GM12878 (cell line): ENCODE measurements at regions not wholly inside any gene's neighbourhood (a gene's known extent, or its start where the extent isn't known, plus 50 kb on each side); places are given as distances from the start of the nearest gene placed in this dataset.
"Not testable (repeated sequence)": the region's sequence is repeated elsewhere in the genome, so short reads cannot be mapped to it uniquely, and the experiment has no call there.

ENCODE experiments used
- ATAC-seq: fragments of 200-7000 bp; cut with Tn5 transposase; 3 replicates; pipeline ENCODE4 v1.9.1; 2020; ENCODE audit warnings: mild to moderate bottlenecking, moderate library complexity
- BruUV-seq: library from RNA; stranded (reverse); fragments of 400-500 nt; replicated peaks from 2 replicates; lab custom pipeline; 2021; lab: Mats Ljungman, UMichigan
- CTCF ChIA-PET: fragments of 300-600 bp; sonication (Branson Sonifier 250); formaldehyde crosslinking; extraction: SDS; loops from one replicate; lab custom pipeline; 2021; ENCODE audit warnings: inconsistent platforms; lab: Yijun Ruan, JAX
- POLR2A ChIA-PET: fragments of 350-600 bp; formaldehyde crosslinking; extraction: SDS; loops from one replicate; lab custom pipeline; 2021; ENCODE audit warnings: inconsistent platforms; lab: Charles Lee
- RAD21 ChIA-PET: fragments of 300-600 bp; sonication (Branson Sonifier 250); formaldehyde crosslinking; loops from one replicate; lab custom pipeline; 2023; ENCODE audit warnings: antibody characterized with exemption; ENCODE audit not compliant: unreplicated experiment; lab: Charles Lee
- SMC1A ChIA-PET: fragments of 300-600 bp; sonication (Branson Sonifier 250); formaldehyde crosslinking; loops from one replicate; lab custom pipeline; 2023; ENCODE audit not compliant: unreplicated experiment, uncharacterized antibody; lab: Charles Lee
- DNase-seq: peaks from one replicate; pipeline ENCODE4 v3.0.0-alpha.2; 2011; ENCODE audit warnings: low read depth, low spot score
- FAIRE-seq: peaks from 3 replicates; lab custom pipeline; 2011; peaks lifted over from hg19 to GRCh38; lab: Jason Lieb, UNC
- H2AFZ ChIP-seq: 2 replicates; pipeline ENCODE4 v1.6.0; 2011; ENCODE audit warnings: low read depth, low read length, control low read depth; ENCODE audit not compliant: control insufficient read depth
- H3K27ac ChIP-seq: 2 replicates; pipeline ENCODE4 v1.5.1; 2011; ENCODE audit warnings: control low read depth; ENCODE audit not compliant: control insufficient read depth, insufficient read depth
- H3K27me3 ChIP-seq, 2 experiments: replicated peaks in 1 of 2; 2 replicates each; pipeline versions ENCODE4 v1.6.0 to v1.6.1; 2011; ENCODE audit warnings: low read length in 1 of 2; ENCODE audit not compliant: control insufficient read depth in 2 of 2, insufficient read depth in 2 of 2
- H3K36me3 ChIP-seq, 2 experiments: 2 replicates each; pipeline ENCODE4 v1.5.1; 2011; ENCODE audit warnings: low read length in 1 of 2; ENCODE audit not compliant: control insufficient read depth in 2 of 2, insufficient read depth in 2 of 2
- H3K4me1 ChIP-seq: 2 replicates; pipeline ENCODE4 v1.6.1; 2011; ENCODE audit warnings: mild to moderate bottlenecking, low read length, moderate library complexity, mixed read lengths; ENCODE audit not compliant: control insufficient read depth, insufficient read depth
- H3K4me2 ChIP-seq: 2 replicates; pipeline ENCODE4 v1.6.0; 2011; ENCODE audit warnings: control low read depth; ENCODE audit not compliant: control insufficient read depth, insufficient read depth
- H3K4me3 ChIP-seq: fragments of 200-600 bp; sonication (generic); 2 replicates; pipeline ENCODE4 v1.5.1; 2016
- H3K79me2 ChIP-seq: 2 replicates; pipeline ENCODE4 v1.6.0; 2011; ENCODE audit warnings: low read length; ENCODE audit not compliant: control insufficient read depth, insufficient read depth
- H3K9ac ChIP-seq: 2 replicates; pipeline ENCODE4 v1.8.0; 2011; ENCODE audit warnings: low read length, control low read depth, mixed read lengths; ENCODE audit not compliant: control insufficient read depth, insufficient read depth
- H3K9me3 ChIP-seq: replicated peaks from 3 replicates; pipeline ENCODE4 v1.5.1; 2011; ENCODE audit warnings: mild to moderate bottlenecking, low read length; ENCODE audit not compliant: control insufficient read depth, insufficient read depth
- H4K20me1 ChIP-seq: 2 replicates; pipeline ENCODE4 v1.6.0; 2011; ENCODE audit not compliant: control insufficient read depth, insufficient read depth
- BCL3 ChIP-seq: IDR thresholded peaks from 2 replicates; pipeline ENCODE4 v1.6.1; 2011; ENCODE audit warnings: borderline replicate concordance, low read depth, mild to moderate bottlenecking, moderate library complexity, low read length; ENCODE audit not compliant: insufficient read depth, poor library complexity, severe bottlenecking
- E2F8 ChIP-seq: fragments of 450-650 bp; IDR thresholded peaks from 2 replicates; pipeline ENCODE4 v1.6.1; 2018; ENCODE audit warnings: mild to moderate bottlenecking, low read depth, moderate library complexity; ENCODE audit not compliant: partially characterized antibody
- EGR1 ChIP-seq, 2 experiments: IDR thresholded peaks; 1 replicate in 1 of 2; 2 replicates in 1 of 2; pipeline ENCODE4 v1.6.1; 2011 to 2012; ENCODE audit warnings: low read depth in 2 of 2, low read length in 2 of 2, borderline replicate concordance in 1 of 2, mild to moderate bottlenecking in 1 of 2, moderate library complexity in 1 of 2
- NFXL1 ChIP-seq: fragments of 450-650 bp; IDR thresholded peaks from 2 replicates; pipeline ENCODE4 v1.6.1; 2017; ENCODE audit warnings: antibody characterized with exemption, mild to moderate bottlenecking, borderline replicate concordance
- PAX8 ChIP-seq: fragments of 450-650 bp; IDR thresholded peaks from 2 replicates; pipeline ENCODE4 v1.6.1; 2017; ENCODE audit warnings: mild to moderate bottlenecking, moderate library complexity
- PML ChIP-seq: IDR thresholded peaks from 2 replicates; pipeline ENCODE4 v1.6.1; 2012; ENCODE audit warnings: low read length, inconsistent platforms
- RB1 ChIP-seq: fragments of 450-650 bp; formaldehyde crosslinking; IDR thresholded peaks from 2 replicates; pipeline ENCODE4 v1.6.1; 2017; ENCODE audit warnings: mild to moderate bottlenecking, borderline replicate concordance
- SIX5 ChIP-seq: IDR thresholded peaks from 2 replicates; pipeline ENCODE4 v1.6.1; 2011; ENCODE audit warnings: mild to moderate bottlenecking, low read depth, low read length, moderate library complexity; ENCODE audit not compliant: severe bottlenecking
- TCF3 ChIP-seq: IDR thresholded peaks from 2 replicates; pipeline ENCODE4 v1.6.1; 2012; ENCODE audit warnings: low read depth, mild to moderate bottlenecking, low read length, borderline replicate concordance; ENCODE audit not compliant: insufficient read depth
- ZZZ3 ChIP-seq: IDR thresholded peaks from 2 replicates; pipeline ENCODE4 v1.6.1; 2011; ENCODE audit warnings: low read depth; ENCODE audit not compliant: control insufficient read depth, insufficient read length
- WGBS: methylation state at CpG from one replicate; pipeline ENCODE4 v1.1.6; 2016; ENCODE audit warnings: low lambda C conversion rate; ENCODE audit not compliant: insufficient replicate concordance, insufficient coverage; ENCODE audit errors: missing lambda C conversion rate; 5-methylcytosine and 5-hydroxymethylcytosine counted together
- in situ Hi-C: fragments of 300-500 bp; cut with MboI; formaldehyde crosslinking; loops from 9 replicates; pipeline ENCODE4 v1.14.3; 2018; ENCODE audit warnings: mixed read lengths
- intact Hi-C: fragments of 100-400 bp; cut with micrococcal nuclease; formaldehyde crosslinking; loops from one replicate; pipeline ENCODE4 v1.14.2; 2022; ENCODE audit not compliant: unreplicated experiment
- TF ChIP-seq, protein P1 (sequence below): fragments of 150-350 bp; IDR thresholded peaks from 2 replicates; pipeline ENCODE4 v1.6.1; 2016; ENCODE audit warnings: low read depth, low read length

DNA sequence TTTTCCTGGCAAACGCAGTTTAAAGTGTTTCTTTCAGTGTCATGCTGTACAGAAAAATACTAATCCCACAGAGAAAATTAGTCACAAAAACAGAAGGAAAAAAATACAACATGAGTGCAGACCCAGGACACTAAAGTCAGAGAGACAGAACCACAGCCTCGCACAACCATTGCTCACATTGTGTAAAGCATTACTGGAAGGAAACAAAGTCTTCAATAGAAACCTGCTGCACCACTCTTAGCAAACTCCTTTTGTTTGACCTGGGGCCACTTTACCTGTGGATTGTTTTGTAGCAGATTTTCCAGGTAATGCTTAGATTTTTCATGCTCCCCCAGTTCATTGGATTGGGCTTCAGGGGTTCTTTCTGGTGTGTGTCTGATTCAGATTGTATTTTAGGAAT, 131.8 kb upstream of the TMLHE start:
- no TSS peak for BruUV-seq
- 32% methylated on average over 2 of the region's 2 CpGs for WGBS
- CTCF ChIA-PET = no interaction called here
- H3K79me2 ChIP-seq = no peaks in the 10 kb centered on the region
- no peak overlapping the region for H3K4me2 ChIP-seq
- POLR2A ChIA-PET = no interaction called here
- H3K9me3 ChIP-seq = no peaks in the 10 kb centered on the region
- DNase-seq = no peak
- H3K4me1 ChIP-seq = no peaks in the 10 kb centered on the region
- intact Hi-C loops = no loop called here
- TF ChIP-seq SIX5 = no peak
- no peak for TF ChIP-seq RB1
- TF ChIP-seq BCL3 = no peak
- no peak for TF ChIP-seq EGR1 (IDR thresholded peaks at IDR 0.05; ENCODE audit: borderline replicate concordance in 1 of 2, low read depth in 2 of 2, low read length in 2 of 2)
- TF ChIP-seq ZZZ3 = no peak
- TF ChIP-seq PAX8 = no peak
- TF ChIP-seq NFXL1 = no peak
- no peak for TF ChIP-seq E2F8
- TF ChIP-seq PML = no peak
- no peak for TF ChIP-seq TCF3
- TF ChIP-seq, protein P1, sequence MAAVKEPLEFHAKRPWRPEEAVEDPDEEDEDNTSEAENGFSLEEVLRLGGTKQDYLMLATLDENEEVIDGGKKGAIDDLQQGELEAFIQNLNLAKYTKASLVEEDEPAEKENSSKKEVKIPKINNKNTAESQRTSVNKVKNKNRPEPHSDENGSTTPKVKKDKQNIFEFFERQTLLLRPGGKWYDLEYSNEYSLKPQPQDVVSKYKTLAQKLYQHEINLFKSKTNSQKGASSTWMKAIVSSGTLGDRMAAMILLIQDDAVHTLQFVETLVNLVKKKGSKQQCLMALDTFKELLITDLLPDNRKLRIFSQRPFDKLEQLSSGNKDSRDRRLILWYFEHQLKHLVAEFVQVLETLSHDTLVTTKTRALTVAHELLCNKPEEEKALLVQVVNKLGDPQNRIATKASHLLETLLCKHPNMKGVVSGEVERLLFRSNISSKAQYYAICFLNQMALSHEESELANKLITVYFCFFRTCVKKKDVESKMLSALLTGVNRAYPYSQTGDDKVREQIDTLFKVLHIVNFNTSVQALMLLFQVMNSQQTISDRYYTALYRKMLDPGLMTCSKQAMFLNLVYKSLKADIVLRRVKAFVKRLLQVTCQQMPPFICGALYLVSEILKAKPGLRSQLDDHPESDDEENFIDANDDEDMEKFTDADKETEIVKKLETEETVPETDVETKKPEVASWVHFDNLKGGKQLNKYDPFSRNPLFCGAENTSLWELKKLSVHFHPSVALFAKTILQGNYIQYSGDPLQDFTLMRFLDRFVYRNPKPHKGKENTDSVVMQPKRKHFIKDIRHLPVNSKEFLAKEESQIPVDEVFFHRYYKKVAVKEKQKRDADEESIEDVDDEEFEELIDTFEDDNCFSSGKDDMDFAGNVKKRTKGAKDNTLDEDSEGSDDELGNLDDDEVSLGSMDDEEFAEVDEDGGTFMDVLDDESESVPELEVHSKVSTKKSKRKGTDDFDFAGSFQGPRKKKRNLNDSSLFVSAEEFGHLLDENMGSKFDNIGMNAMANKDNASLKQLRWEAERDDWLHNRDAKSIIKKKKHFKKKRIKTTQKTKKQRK = no peak
- RAD21 ChIA-PET = no interaction called here
- no peak overlapping the region for H2AFZ ChIP-seq
- no peaks in the 10 kb centered on the region for H3K27me3 ChIP-seq
- SMC1A ChIA-PET = no interaction called here
- no peaks in the 10 kb centered on the region for H4K20me1 ChIP-seq
- no peak for ATAC-seq
- H3K36me3 ChIP-seq = no peaks in the 10 kb centered on the region
- in situ Hi-C loops = no loop called here
- H3K27ac ChIP-seq = no peak overlapping the region
- no peak overlapping the region for H3K4me3 ChIP-seq
- FAIRE-seq = no peak
- no peak overlapping the region for H3K9ac ChIP-seq

DNA sequence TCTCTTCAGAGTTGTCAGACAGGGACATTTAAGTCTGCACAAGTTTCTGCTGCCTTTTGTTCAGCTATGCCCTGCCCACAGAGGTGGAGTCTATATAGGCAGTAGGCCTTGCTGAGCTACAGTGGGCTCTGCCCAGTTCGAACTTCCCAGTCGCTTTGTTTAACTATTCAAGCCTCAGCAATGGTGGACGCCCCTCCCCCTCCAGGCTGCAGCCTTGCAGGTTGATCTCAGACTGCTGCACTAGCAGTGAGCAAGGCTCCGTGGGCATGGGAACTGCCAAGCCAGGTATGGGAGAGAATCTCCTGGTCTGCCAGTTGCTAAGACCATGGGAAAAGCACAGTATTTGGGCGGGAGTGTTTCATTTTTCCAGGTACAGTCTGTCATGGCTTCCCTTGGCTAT, 115.6 kb upstream of the TMLHE start:
- H2AFZ ChIP-seq, in situ Hi-C loops, FAIRE-seq, H3K9ac ChIP-seq, CTCF ChIA-PET, H3K4me3 ChIP-seq, H3K36me3 ChIP-seq, H3K27me3 ChIP-seq, H3K27ac ChIP-seq, H3K79me2 ChIP-seq, intact Hi-C loops, POLR2A ChIA-PET, ATAC-seq, RAD21 ChIA-PET, BruUV-seq, DNase-seq, H3K9me3 ChIP-seq, H3K4me1 ChIP-seq, H3K4me2 ChIP-seq, SMC1A ChIA-PET, H4K20me1 ChIP-seq: not testable (repeated sequence)
- WGBS = 16% methylated on average over 5 of the region's 5 CpGs
